H9 (cell line): ENCODE measurements at regions not wholly inside any gene's neighbourhood (a gene's known extent, or its start where the extent isn't known, plus 50 kb on each side); places are given as distances from the start of the nearest gene placed in this dataset.

Source experiments
- DNase-seq: peaks from one replicate; pipeline ENCODE4 v3.0.0-alpha.2; 2017
- H2AFZ ChIP-seq: one replicate; pipeline ENCODE4 v1.6.1; 2013; ENCODE audit warnings: mild to moderate bottlenecking, low read length, control low read depth, moderate library complexity
- H2AK5ac ChIP-seq: 2 replicates; pipeline ENCODE4 v1.6.1; 2013; ENCODE audit warnings: low read length, control low read depth, mixed read lengths; ENCODE audit not compliant: insufficient read length
- H2BK120ac ChIP-seq: one replicate; pipeline ENCODE4 v1.6.1; 2013; ENCODE audit warnings: low read depth, mild to moderate bottlenecking, low read length, control low read depth, inconsistent platforms; ENCODE audit not compliant: poor library complexity, severe bottlenecking
- H2BK12ac ChIP-seq: 2 replicates; pipeline ENCODE4 v1.6.1; 2013; ENCODE audit warnings: low read length, control low read depth, mixed read lengths, low read depth; ENCODE audit not compliant: insufficient read length
- H2BK15ac ChIP-seq: 2 replicates; pipeline ENCODE4 v1.6.1; 2013; ENCODE audit warnings: low read depth, low read length, control low read depth
- H2BK20ac ChIP-seq: one replicate; pipeline ENCODE4 v1.6.1; 2013; ENCODE audit warnings: low read depth, mild to moderate bottlenecking, low read length, control low read depth, inconsistent platforms; ENCODE audit not compliant: poor library complexity, severe bottlenecking
- H2BK5ac ChIP-seq: 2 replicates; pipeline ENCODE4 v1.6.1; 2013; ENCODE audit warnings: low read length, control low read depth, mixed read lengths; ENCODE audit not compliant: insufficient read length
- H3K14ac ChIP-seq: 2 replicates; pipeline ENCODE4 v1.6.1; 2013; ENCODE audit warnings: low read length, control low read depth; ENCODE audit not compliant: insufficient read depth
- H3K18ac ChIP-seq: 2 replicates; pipeline ENCODE4 v1.6.1; 2013; ENCODE audit warnings: low read depth, mild to moderate bottlenecking, mixed read lengths, low read length, control low read depth; ENCODE audit not compliant: insufficient read length
- H3K23ac ChIP-seq: 2 replicates; pipeline ENCODE4 v1.6.1; 2013; ENCODE audit warnings: low read length, control low read depth, mixed read lengths, low read depth; ENCODE audit not compliant: insufficient read length
- H3K23me2 ChIP-seq: 2 replicates; pipeline ENCODE4 v1.6.1; 2013; ENCODE audit warnings: low read depth, mild to moderate bottlenecking, mixed read lengths, low read length, control low read depth; ENCODE audit not compliant: insufficient read length, poor library complexity, severe bottlenecking
- H3K27ac ChIP-seq: 2 replicates; pipeline ENCODE4 v1.5.1; 2013; ENCODE audit warnings: low read length, control low read depth, mixed read lengths, low read depth; ENCODE audit not compliant: insufficient read length
- H3K27me3 ChIP-seq: 2 replicates; pipeline ENCODE4 v1.6.1; 2013; ENCODE audit warnings: low read length, control low read depth, inconsistent platforms; ENCODE audit not compliant: insufficient read depth
- H3K4ac ChIP-seq: 2 replicates; pipeline ENCODE4 v1.6.1; 2013; ENCODE audit warnings: low read depth, mild to moderate bottlenecking, control low read depth, inconsistent platforms, low read length, moderate library complexity
- H3K4me1 ChIP-seq: 2 replicates; pipeline ENCODE4 v1.6.1; 2013; ENCODE audit warnings: low read length, control low read depth, inconsistent platforms; ENCODE audit not compliant: insufficient read depth
- H3K4me2 ChIP-seq: 2 replicates; pipeline ENCODE4 v1.6.1; 2013; ENCODE audit warnings: low read length, control low read depth, mixed read lengths; ENCODE audit not compliant: insufficient read length, insufficient read depth
- H3K56ac ChIP-seq: 2 replicates; pipeline ENCODE4 v1.6.1; 2013; ENCODE audit warnings: low read depth, mild to moderate bottlenecking, mixed read lengths, low read length, control low read depth; ENCODE audit not compliant: insufficient read length
- H3K79me1 ChIP-seq: 2 replicates; pipeline ENCODE4 v1.6.1; 2013; ENCODE audit warnings: low read depth, mild to moderate bottlenecking, moderate library complexity, low read length, control low read depth, inconsistent platforms; ENCODE audit not compliant: insufficient read depth, poor library complexity, severe bottlenecking
- H3K79me2 ChIP-seq: 2 replicates; pipeline ENCODE4 v1.6.1; 2013; ENCODE audit warnings: low read length, control low read depth, inconsistent platforms; ENCODE audit not compliant: insufficient read depth
- H3K9ac ChIP-seq: 2 replicates; pipeline ENCODE4 v1.6.1; 2013; ENCODE audit warnings: low read length, control low read depth, mixed read lengths; ENCODE audit not compliant: insufficient read length; ENCODE audit errors: extremely low read depth
- H3K9me3 ChIP-seq: one replicate; pipeline ENCODE4 v1.6.1; 2013; ENCODE audit warnings: low read depth, low read length, inconsistent platforms; ENCODE audit not compliant: control insufficient read depth
- H3T11ph ChIP-seq: one replicate; pipeline ENCODE4 v1.6.1; 2013; ENCODE audit warnings: mild to moderate bottlenecking, low read length, control low read depth, inconsistent platforms
- H4K20me1 ChIP-seq: one replicate; pipeline ENCODE4 v1.6.1; 2013; ENCODE audit not compliant: control insufficient read depth, insufficient read length, insufficient read depth
- H4K5ac ChIP-seq: 2 replicates; pipeline ENCODE4 v1.6.1; 2013; ENCODE audit warnings: low read depth, mild to moderate bottlenecking, mixed read lengths, low read length, control low read depth; ENCODE audit not compliant: insufficient read length
- H4K8ac ChIP-seq: replicated peaks from 2 replicates; pipeline ENCODE4 v1.6.1; 2013; ENCODE audit warnings: low read length, control low read depth, mixed read lengths, low read depth; ENCODE audit not compliant: insufficient read length
- H4K91ac ChIP-seq: 2 replicates; pipeline ENCODE4 v1.6.1; 2013; ENCODE audit warnings: low read depth, mild to moderate bottlenecking, moderate library complexity, mixed read lengths, low read length, control low read depth; ENCODE audit not compliant: insufficient read length
- H3K27ac Mint-ChIP-seq, 3 experiments: 2 replicates in 2 of 3; 3 replicates in 1 of 3; pipeline ENCODE4 v1.8.0; 2020 to 2021; ENCODE audit warnings: mixed read lengths in 3 of 3, mild to moderate bottlenecking in 1 of 3, moderate library complexity in 1 of 3
- H3K27me3 Mint-ChIP-seq: 2 replicates; pipeline ENCODE4 v1.8.0; 2021; ENCODE audit warnings: low read depth, mild to moderate bottlenecking, moderate library complexity, mixed read lengths
- H3K36me3 Mint-ChIP-seq, 3 experiments: 2 replicates in 2 of 3; 3 replicates in 1 of 3; pipeline ENCODE4 v1.8.0; 2020 to 2021; ENCODE audit warnings: low read depth in 3 of 3, mixed read lengths in 3 of 3; ENCODE audit not compliant: insufficient read depth in 1 of 3
- H3K4me1 Mint-ChIP-seq, 2 experiments: 2 replicates each; pipeline ENCODE4 v1.8.0; 2020; ENCODE audit warnings: mixed read lengths in 2 of 2
- H3K4me3 Mint-ChIP-seq, 2 experiments: 2 replicates in 1 of 2; 3 replicates in 1 of 2; pipeline ENCODE4 v1.8.0; 2020 to 2021; ENCODE audit warnings: mild to moderate bottlenecking in 2 of 2, mixed read lengths in 2 of 2, moderate library complexity in 1 of 2
- H3K9me3 Mint-ChIP-seq, 2 experiments: 2 replicates in 1 of 2; 3 replicates in 1 of 2; pipeline ENCODE4 v1.8.0; 2020; ENCODE audit warnings: mild to moderate bottlenecking in 2 of 2, mixed read lengths in 2 of 2, moderate library complexity in 1 of 2
- CTCF ChIP-seq: fragments of 200-600 bp; sonication (generic); conservative IDR thresholded peaks from 3 replicates; pipeline ENCODE4 v1.8.0; 2021; ENCODE audit warnings: antibody characterized with exemption, mild to moderate bottlenecking
- WGBS: extraction: QIAGEN DNeasy Blood & Tissue Kit; methylation state at CpG from one replicate; pipeline ENCODE4 v1.1.7; 2013; ENCODE audit warnings: missing lambda C conversion rate, low lambda C conversion rate, mixed read lengths; ENCODE audit not compliant: insufficient read length; ENCODE audit errors: extremely low coverage; 5-methylcytosine and 5-hydroxymethylcytosine counted together

- Histone ChIP-seq H4K5ac (no peak overlapping the region), H3T11ph (no peak overlapping the region), H2BK15ac (no peak overlapping the region), H3K9ac (no peak overlapping the region), H3K23ac (no peak overlapping the region), H2AFZ (no peak overlapping the region), H3K79me1 (no peaks in the 10 kb centered on the region), H3K56ac (no peak overlapping the region), H4K20me1 (no peaks in the 10 kb centered on the region), H2BK120ac (no peak overlapping the region), H3K14ac (no peak overlapping the region), H3K23me2 (peaks cover 12% of the 10 kb centered on the region), H4K8ac (no peak overlapping the region), H3K4ac (no peak overlapping the region), H3K27me3 (no peaks in the 10 kb centered on the region), H2BK20ac (no peak overlapping the region), H2BK12ac (no peak overlapping the region), H3K79me2 (no peaks in the 10 kb centered on the region), H2AK5ac (no peak overlapping the region), H3K9me3 (no peaks in the 10 kb centered on the region), H3K18ac (no peak overlapping the region), H2BK5ac (no peak overlapping the region), H4K91ac (no peak overlapping the region), H3K4me1 (peaks cover 1% of the 10 kb centered on the region; the same call in 1 of the 2 replicates), H3K4me2 (no peak overlapping the region), H3K27ac (no peak overlapping the region)
- DNase-seq = no peak
- H3K27me3 Mint-ChIP-seq = peaks cover 16% of the 10 kb centered on the region
- H3K9me3 Mint-ChIP-seq = no peaks in the 10 kb centered on the region
- TF ChIP-seq CTCF = no peak; the same call in 2 of the 3 replicates
- H3K4me1 Mint-ChIP-seq = peaks cover 28 to 39% of the 10 kb centered on the region in 2 experiments
- WGBS = no CpG with 5 or more reads among the region's 1 CpG
- H3K4me3 Mint-ChIP-seq = no peak overlapping the region
- H3K27ac Mint-ChIP-seq = no peak overlapping the region
- H3K36me3 Mint-ChIP-seq = no peaks in the 10 kb centered on the region; a peak in 3 of 7 replicates
Observed at GRCh38 chr12:24557738-24558137, 391.2 kb downstream of the BCAT1 start.
